ENCODE measurements at regions not wholly inside any gene's neighbourhood (a gene's known extent, or its start where the extent isn't known, plus 50 kb on each side); places are given as distances from the start of the nearest gene placed in this dataset.
"Not testable (repeated sequence)": the region's sequence is repeated elsewhere in the genome, so short reads cannot be mapped to it uniquely, and the experiment has no call there.

DNA sequence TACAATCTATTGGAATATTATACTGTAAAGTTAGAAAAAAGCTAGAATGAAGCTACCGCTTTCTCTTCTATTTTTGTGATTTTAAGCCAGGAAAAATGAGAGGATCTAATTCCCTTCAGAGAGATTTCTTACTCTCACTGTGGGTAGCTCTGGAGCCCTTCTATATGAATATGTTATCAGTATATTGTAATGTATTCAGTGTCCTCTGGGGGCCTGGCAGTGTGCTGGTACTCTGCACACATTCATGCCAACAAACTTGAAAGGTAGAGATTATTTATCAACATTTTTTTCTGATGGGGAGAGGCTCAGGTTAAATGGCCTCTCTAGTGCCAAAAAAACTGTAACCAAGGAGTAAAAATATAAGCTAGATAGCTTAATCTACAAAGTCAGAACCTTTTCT, 292.8 kb downstream of the TTC6 start:
- Histone ChIP-seq H3K36me3 (no peaks in the 10 kb centered on the region), H3K27me3 (no peaks in the 10 kb centered on the region), H3K9me3 (no peaks in the 10 kb centered on the region), H3K4me1 (no peaks in the 10 kb centered on the region), H3K4me3 (replicated peaks in 1 of 3) (no peak overlapping the region), H3K27ac (no peak overlapping the region)
- 92% methylated on average over 1 of the region's 1 CpG for WGBS, 2 donors
- intact Hi-C loops (cut with DNase I), result no loop called here
- TF ChIP-seq POLR2A (IDR thresholded peaks at IDR 0.05), result no peak
- TF ChIP-seq, protein P1, sequence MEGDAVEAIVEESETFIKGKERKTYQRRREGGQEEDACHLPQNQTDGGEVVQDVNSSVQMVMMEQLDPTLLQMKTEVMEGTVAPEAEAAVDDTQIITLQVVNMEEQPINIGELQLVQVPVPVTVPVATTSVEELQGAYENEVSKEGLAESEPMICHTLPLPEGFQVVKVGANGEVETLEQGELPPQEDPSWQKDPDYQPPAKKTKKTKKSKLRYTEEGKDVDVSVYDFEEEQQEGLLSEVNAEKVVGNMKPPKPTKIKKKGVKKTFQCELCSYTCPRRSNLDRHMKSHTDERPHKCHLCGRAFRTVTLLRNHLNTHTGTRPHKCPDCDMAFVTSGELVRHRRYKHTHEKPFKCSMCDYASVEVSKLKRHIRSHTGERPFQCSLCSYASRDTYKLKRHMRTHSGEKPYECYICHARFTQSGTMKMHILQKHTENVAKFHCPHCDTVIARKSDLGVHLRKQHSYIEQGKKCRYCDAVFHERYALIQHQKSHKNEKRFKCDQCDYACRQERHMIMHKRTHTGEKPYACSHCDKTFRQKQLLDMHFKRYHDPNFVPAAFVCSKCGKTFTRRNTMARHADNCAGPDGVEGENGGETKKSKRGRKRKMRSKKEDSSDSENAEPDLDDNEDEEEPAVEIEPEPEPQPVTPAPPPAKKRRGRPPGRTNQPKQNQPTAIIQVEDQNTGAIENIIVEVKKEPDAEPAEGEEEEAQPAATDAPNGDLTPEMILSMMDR (IDR thresholded peaks at IDR 0.05), result no peak
- DNase-seq, result no peak

GRCh38 chr14:37889087-37889486, 293.7 kb downstream of the TTC6 start:
- intact Hi-C loops (cut with DNase I), result no loop called here
- Histone ChIP-seq H3K4me3 (replicated peaks in 1 of 3) (no peak overlapping the region), H3K36me3 (no peaks in the 10 kb centered on the region), H3K4me1 (no peaks in the 10 kb centered on the region), H3K9me3 (no peaks in the 10 kb centered on the region), H3K27ac (no peak overlapping the region), H3K27me3 (no peaks in the 10 kb centered on the region)
- WGBS, 2 donors, result 10 to 29% methylated on average over 5 of the region's 5 CpGs
- peak in 1 of 2 donors; percentile 25 for DNase-seq
- TF ChIP-seq, protein P1 (IDR thresholded peaks at IDR 0.05), result no peak
- TF ChIP-seq POLR2A (IDR thresholded peaks at IDR 0.05), result no peak

DNA sequence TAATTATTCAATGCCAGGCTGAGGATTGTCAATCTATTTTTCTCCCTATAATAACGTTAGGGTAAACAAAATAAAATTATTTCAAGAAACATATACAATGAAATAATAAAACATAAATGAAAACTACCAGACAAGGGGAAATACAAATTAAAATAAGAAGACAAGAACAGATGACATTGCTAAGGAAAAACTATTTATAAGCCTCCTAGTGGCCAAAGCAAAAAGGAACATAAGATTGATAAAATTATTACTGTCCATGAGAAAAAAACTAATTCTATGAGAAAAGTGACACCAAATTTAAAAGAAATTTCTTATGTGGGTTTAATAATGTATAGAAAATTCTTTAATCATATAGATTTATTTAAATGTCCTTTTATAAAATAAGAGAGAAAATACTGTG, 294.7 kb downstream of the TTC6 start:
- TF ChIP-seq, protein P1 (IDR thresholded peaks at IDR 0.05), result no peak
- no peak for TF ChIP-seq POLR2A (IDR thresholded peaks at IDR 0.05)
- WGBS, 2 donors, result 76 to 90% methylated on average over 1 of the region's 1 CpG
- H3K4me1 ChIP-seq, result no peaks in the 10 kb centered on the region
- no peaks in the 10 kb centered on the region for H3K36me3 ChIP-seq
- no peaks in the 10 kb centered on the region for H3K9me3 ChIP-seq
- no peak for DNase-seq
- H3K27ac ChIP-seq, result no peak overlapping the region
- intact Hi-C loops (cut with DNase I), result no loop called here
- no peak overlapping the region for H3K4me3 ChIP-seq (replicated peaks in 1 of 3)
- H3K27me3 ChIP-seq, result no peaks in the 10 kb centered on the region

DNA sequence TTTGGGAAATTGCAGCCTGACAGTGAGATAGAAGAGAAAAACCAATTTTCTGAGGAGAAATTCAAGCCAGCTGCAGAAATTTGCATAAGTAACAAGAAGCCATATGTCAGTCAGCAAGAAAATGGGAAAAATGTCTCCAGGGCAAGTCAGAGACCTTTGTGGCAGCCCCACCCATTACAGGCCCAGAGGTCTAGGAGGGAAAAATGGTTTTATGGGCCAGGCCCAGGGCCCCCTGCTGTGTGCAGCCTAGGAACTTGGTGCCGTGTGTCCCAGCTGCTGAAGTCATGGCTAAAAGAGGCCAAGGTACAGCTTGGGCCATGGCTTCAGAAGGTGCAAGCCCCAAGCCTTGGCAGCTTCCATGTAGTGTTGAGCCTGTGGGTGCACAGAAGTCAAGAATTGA, 296.1 kb downstream of the TTC6 start:
- H3K27ac ChIP-seq; DNase-seq; H3K4me3 ChIP-seq (replicated peaks in 1 of 3); intact Hi-C loops (cut with DNase I); H3K27me3 ChIP-seq; H3K4me1 ChIP-seq; H3K36me3 ChIP-seq; H3K9me3 ChIP-seq: not testable (repeated sequence)
- WGBS, 2 donors, result 89 to 100% methylated on average over 1 of the region's 1 CpG

- no peaks in the 10 kb centered on the region for H3K27me3 ChIP-seq
- WGBS, 2 donors, result 58 to 61% methylated on average over 1 of the region's 1 CpG
- no peak overlapping the region for H3K4me3 ChIP-seq (replicated peaks in 1 of 3)
- TF ChIP-seq, protein P1 (IDR thresholded peaks at IDR 0.05), result no peak
- TF ChIP-seq POLR2A (IDR thresholded peaks at IDR 0.05), result no peak
- H3K9me3 ChIP-seq, result no peaks in the 10 kb centered on the region
- no peak overlapping the region for H3K27ac ChIP-seq
- H3K36me3 ChIP-seq, result no peaks in the 10 kb centered on the region
- intact Hi-C loops (cut with DNase I), result no loop called here
- DNase-seq, result no peak
- no peaks in the 10 kb centered on the region for H3K4me1 ChIP-seq
Observed at GRCh38 chr14:37894463-37894862, 299.0 kb downstream of the TTC6 start.

GRCh38 chr14:37899365-37899764, 303.9 kb downstream of the TTC6 start:
- H3K27ac ChIP-seq, result no peak overlapping the region
- no peak for TF ChIP-seq POLR2A (IDR thresholded peaks at IDR 0.05)
- TF ChIP-seq, protein P1 (IDR thresholded peaks at IDR 0.05), result no peak
- no peaks in the 10 kb centered on the region for H3K9me3 ChIP-seq
- H3K36me3 ChIP-seq, result no peaks in the 10 kb centered on the region
- no peaks in the 10 kb centered on the region for H3K4me1 ChIP-seq
- DNase-seq, result no peak
- no peaks in the 10 kb centered on the region for H3K27me3 ChIP-seq
- no peak overlapping the region for H3K4me3 ChIP-seq (replicated peaks in 1 of 3)
- 88 to 94% methylated on average over 4 of the region's 4 CpGs for WGBS, 2 donors
- intact Hi-C loops (cut with DNase I), result no loop called here
